Parathyroid adenoma (tissue), 2 donors: ENCODE measurements at regions not wholly inside any gene's neighbourhood (a gene's known extent, or its start where the extent isn't known, plus 50 kb on each side); places are given as distances from the start of the nearest gene placed in this dataset.

ENCODE experiments used
- H2AFZ ChIP-seq: fragments of 300-600 bp; sonication (generic); one replicate; pipeline ENCODE4 v1.7.0; 2017; ENCODE audit warnings: antibody characterized with exemption, mild to moderate bottlenecking
- H3K27ac ChIP-seq: fragments of 300-600 bp; sonication (generic); one replicate; pipeline ENCODE4 v1.7.0; 2017
- H3K27me3 ChIP-seq: fragments of 300-600 bp; sonication (generic); one replicate; pipeline ENCODE4 v1.7.0; 2017; ENCODE audit warnings: low read length; ENCODE audit not compliant: control insufficient read depth, insufficient read depth
- H3K36me3 ChIP-seq: fragments of 300-600 bp; sonication (generic); one replicate; pipeline ENCODE4 v1.7.0; 2017; ENCODE audit warnings: low read length; ENCODE audit not compliant: control insufficient read depth, insufficient read depth
- H3K4me1 ChIP-seq: fragments of 300-600 bp; sonication (generic); one replicate; pipeline ENCODE4 v1.7.0; 2017; ENCODE audit warnings: control low read depth
- H3K4me2 ChIP-seq: fragments of 300-600 bp; sonication (generic); one replicate; pipeline ENCODE4 v1.7.0; 2017; ENCODE audit warnings: low read length
- H3K4me3 ChIP-seq: fragments of 300-600 bp; sonication (generic); one replicate; pipeline ENCODE4 v1.7.0; 2017; ENCODE audit warnings: low read depth, low read length
- H3K79me2 ChIP-seq: fragments of 300-600 bp; sonication (generic); one replicate; pipeline ENCODE4 v1.7.0; 2017; ENCODE audit warnings: control low read depth
- H3K9ac ChIP-seq: fragments of 300-600 bp; sonication (generic); one replicate; pipeline ENCODE4 v1.7.0; 2017; ENCODE audit warnings: mild to moderate bottlenecking
- H3K9me3 ChIP-seq: fragments of 300-600 bp; sonication (generic); one replicate; pipeline ENCODE4 v1.7.0; 2017; ENCODE audit warnings: low read length; ENCODE audit not compliant: control insufficient read depth
- TF ChIP-seq, protein P1 (sequence below): fragments of 300-600 bp; sonication (generic); IDR thresholded peaks from one replicate; pipeline ENCODE4 v1.7.0; 2017; ENCODE audit warnings: antibody characterized with exemption, mild to moderate bottlenecking
- donor health status: primary hyperparathyroidism.

DNA sequence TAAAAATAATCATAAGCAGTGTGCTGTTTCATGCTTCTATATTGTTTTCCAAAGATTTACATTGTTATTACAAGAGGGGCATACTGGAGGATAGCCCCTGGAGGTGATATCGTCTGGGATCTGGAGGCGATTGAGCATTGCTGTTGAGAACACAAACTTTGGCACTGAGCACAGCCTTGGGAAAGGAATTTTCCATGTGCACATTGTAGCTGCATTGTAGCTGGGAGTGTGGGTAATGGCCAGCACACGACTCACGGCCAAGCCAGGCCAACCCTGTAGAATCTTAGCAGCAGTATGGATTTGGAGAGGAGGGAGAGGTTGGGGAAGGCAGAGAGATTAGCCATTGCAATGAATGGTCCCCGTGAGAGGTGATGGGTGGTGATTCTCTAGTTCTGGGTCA lies 121.9 kb downstream of the SMIM20 start:
- no peaks in the 10 kb centered on the region for H3K4me1 ChIP-seq
- H3K4me2 ChIP-seq: no peak overlapping the region
- H3K36me3 ChIP-seq: no peaks in the 10 kb centered on the region
- TF ChIP-seq, protein P1, sequence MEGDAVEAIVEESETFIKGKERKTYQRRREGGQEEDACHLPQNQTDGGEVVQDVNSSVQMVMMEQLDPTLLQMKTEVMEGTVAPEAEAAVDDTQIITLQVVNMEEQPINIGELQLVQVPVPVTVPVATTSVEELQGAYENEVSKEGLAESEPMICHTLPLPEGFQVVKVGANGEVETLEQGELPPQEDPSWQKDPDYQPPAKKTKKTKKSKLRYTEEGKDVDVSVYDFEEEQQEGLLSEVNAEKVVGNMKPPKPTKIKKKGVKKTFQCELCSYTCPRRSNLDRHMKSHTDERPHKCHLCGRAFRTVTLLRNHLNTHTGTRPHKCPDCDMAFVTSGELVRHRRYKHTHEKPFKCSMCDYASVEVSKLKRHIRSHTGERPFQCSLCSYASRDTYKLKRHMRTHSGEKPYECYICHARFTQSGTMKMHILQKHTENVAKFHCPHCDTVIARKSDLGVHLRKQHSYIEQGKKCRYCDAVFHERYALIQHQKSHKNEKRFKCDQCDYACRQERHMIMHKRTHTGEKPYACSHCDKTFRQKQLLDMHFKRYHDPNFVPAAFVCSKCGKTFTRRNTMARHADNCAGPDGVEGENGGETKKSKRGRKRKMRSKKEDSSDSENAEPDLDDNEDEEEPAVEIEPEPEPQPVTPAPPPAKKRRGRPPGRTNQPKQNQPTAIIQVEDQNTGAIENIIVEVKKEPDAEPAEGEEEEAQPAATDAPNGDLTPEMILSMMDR: no peak
- no peaks in the 10 kb centered on the region for H3K27me3 ChIP-seq
- H2AFZ ChIP-seq: no peak overlapping the region
- H3K9me3 ChIP-seq: no peaks in the 10 kb centered on the region
- H3K79me2 ChIP-seq: no peaks in the 10 kb centered on the region
- H3K9ac ChIP-seq: no peak overlapping the region
- H3K4me3 ChIP-seq: no peak overlapping the region
- H3K27ac ChIP-seq: no peak overlapping the region

- no peaks in the 10 kb centered on the region for H3K79me2 ChIP-seq
Observed at GRCh38 chr4:26039639-26040359, 125.8 kb downstream of the SMIM20 start.

DNA sequence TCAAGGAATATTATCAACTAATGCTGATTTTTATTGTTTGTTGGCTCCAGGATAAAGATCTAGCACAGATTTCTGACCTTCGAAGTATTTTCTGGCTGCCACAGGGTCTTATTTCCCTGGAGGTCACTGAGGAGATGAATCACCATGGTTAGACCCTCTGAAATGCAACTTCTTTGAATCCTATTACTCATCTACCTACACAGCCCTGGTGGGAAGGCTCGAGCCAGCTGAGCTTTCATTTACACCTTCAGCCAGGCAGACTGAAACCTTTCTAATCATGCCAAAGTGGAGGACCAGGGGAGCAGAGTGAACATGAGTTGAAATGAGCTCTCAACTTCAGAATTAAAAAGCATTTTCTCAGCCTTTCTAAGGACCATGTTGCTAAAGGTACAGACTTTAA lies 130.5 kb downstream of the SMIM20 start:
- no peaks in the 10 kb centered on the region for H3K9me3 ChIP-seq

More at GRCh38 chr4:26039639-26040359, 125.8 kb downstream of the SMIM20 start:
- Histone ChIP-seq H3K27me3 (no peaks in the 10 kb centered on the region), H3K4me1 (no peaks in the 10 kb centered on the region), H2AFZ (no peak overlapping the region), H3K4me3 (no peak overlapping the region), H3K27ac (no peak overlapping the region), H3K36me3 (no peaks in the 10 kb centered on the region), H3K9me3 (no peaks in the 10 kb centered on the region), H3K4me2 (no peak overlapping the region), H3K9ac (no peak overlapping the region)
- TF ChIP-seq, protein P1: no peak

DNA sequence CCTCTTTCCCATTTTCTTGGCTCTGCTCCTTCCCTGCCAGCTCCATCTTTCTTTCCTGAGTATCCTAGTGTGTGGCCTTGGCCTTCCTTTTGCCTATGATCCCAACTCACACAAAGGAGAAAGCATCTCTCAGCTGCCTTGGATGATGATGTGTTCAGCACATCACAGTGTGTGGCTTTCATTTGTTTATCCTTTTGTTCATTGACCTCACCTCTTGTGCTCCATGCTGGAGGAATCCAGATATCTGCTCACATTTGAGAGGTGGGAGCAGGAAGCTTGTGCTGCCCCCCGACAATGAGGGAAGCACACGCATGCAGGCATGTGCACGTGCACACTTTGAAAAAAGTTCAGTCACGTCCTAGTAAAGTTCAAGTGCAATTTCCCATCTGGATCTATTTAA lies 131.0 kb downstream of the SMIM20 start:
- H3K9me3 ChIP-seq: no peaks in the 10 kb centered on the region
- H3K4me2 ChIP-seq: no peak overlapping the region
- H3K79me2 ChIP-seq: no peaks in the 10 kb centered on the region
- H3K9ac ChIP-seq: no peak overlapping the region
- no peak overlapping the region for H3K4me3 ChIP-seq
- H3K27ac ChIP-seq: no peak overlapping the region
- TF ChIP-seq, protein P1: no peak
- no peak overlapping the region for H2AFZ ChIP-seq
- H3K36me3 ChIP-seq: no peaks in the 10 kb centered on the region
- no peaks in the 10 kb centered on the region for H3K4me1 ChIP-seq
- H3K27me3 ChIP-seq: no peaks in the 10 kb centered on the region

More for the DNA sequence above, 130.5 kb downstream of the SMIM20 start:
- Histone ChIP-seq H3K79me2 (no peaks in the 10 kb centered on the region), H3K27ac (no peak overlapping the region), H3K27me3 (no peaks in the 10 kb centered on the region), H3K4me2 (no peak overlapping the region), H3K36me3 (no peaks in the 10 kb centered on the region), H3K9ac (no peak overlapping the region), H3K4me3 (no peak overlapping the region), H3K4me1 (no peaks in the 10 kb centered on the region), H2AFZ (no peak overlapping the region)
- TF ChIP-seq, protein P1: no peak

GRCh38 chr4:26047795-26048194 lies 133.8 kb downstream of the SMIM20 start:
- Histone ChIP-seq H2AFZ (no peak overlapping the region), H3K27ac (no peak overlapping the region), H3K36me3 (no peaks in the 10 kb centered on the region), H3K9me3 (no peaks in the 10 kb centered on the region), H3K4me1 (no peaks in the 10 kb centered on the region), H3K4me2 (no peak overlapping the region), H3K9ac (no peak overlapping the region), H3K79me2 (no peaks in the 10 kb centered on the region), H3K27me3 (no peaks in the 10 kb centered on the region), H3K4me3 (no peak overlapping the region)
- TF ChIP-seq, protein P1: no peak
